ENCODE measurements at regions not wholly inside any gene's neighbourhood (a gene's known extent, or its start where the extent isn't known, plus 50 kb on each side); places are given as distances from the start of the nearest gene placed in this dataset.

DNA sequence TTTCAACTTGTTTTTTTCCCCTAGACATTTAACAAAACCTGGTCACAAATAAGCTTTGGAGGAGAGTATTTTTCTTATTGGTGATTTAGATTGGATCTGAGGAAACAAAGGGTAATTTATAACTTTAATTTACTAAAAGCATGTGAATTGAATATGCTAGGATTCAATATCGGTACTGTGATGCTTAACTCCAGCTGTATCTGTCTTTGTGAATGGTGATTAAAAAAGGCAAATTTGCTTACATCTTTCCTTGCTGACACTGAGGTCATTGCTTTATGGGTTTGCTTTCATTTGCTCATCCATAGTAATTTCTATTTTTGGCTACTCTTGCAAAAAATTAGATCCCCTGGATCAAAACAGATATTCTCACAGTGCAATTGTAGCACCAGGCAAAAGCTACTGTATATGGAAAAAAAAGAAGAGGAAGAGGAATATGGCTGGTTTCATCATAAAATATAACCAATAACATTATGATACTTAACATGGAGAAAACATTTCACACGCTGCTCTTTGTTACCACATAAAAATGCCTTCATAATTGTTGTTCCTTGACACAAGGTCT is 832.0 kb upstream of the ZEB2 start:
- H3K36me3 ChIP-seq (ENCODE audit: control insufficient read depth in 2 of 2, insufficient read depth in 1 of 2, low read length in 2 of 2): no peaks in the 10 kb centered on the region
- peaks cover 2% of the 10 kb centered on the region; the same call in 1 of the 2 replicates for H3K4me1 ChIP-seq (ENCODE audit: control insufficient read depth, insufficient read depth, low read length)
- no peaks in the 10 kb centered on the region for H3K9me3 ChIP-seq (ENCODE audit: control insufficient read depth, insufficient read depth, low read depth, low read length)
- H3K4me3 ChIP-seq (ENCODE audit: low read depth, low read length): no peak overlapping the region
- H3K27ac ChIP-seq (ENCODE audit: extremely low read depth, low read depth, low read length): no peak overlapping the region
- TF ChIP-seq YY1 (tag by site-specific recombination; IDR thresholded peaks at IDR 0.05): no peak
- TF ChIP-seq, protein P1, sequence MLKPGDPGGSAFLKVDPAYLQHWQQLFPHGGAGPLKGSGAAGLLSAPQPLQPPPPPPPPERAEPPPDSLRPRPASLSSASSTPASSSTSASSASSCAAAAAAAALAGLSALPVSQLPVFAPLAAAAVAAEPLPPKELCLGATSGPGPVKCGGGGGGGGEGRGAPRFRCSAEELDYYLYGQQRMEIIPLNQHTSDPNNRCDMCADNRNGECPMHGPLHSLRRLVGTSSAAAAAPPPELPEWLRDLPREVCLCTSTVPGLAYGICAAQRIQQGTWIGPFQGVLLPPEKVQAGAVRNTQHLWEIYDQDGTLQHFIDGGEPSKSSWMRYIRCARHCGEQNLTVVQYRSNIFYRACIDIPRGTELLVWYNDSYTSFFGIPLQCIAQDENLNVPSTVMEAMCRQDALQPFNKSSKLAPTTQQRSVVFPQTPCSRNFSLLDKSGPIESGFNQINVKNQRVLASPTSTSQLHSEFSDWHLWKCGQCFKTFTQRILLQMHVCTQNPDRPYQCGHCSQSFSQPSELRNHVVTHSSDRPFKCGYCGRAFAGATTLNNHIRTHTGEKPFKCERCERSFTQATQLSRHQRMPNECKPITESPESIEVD (tag by site-specific recombination; IDR thresholded peaks at IDR 0.05): no peak
- no peak for TF ChIP-seq ZNF175 (tag by site-specific recombination; IDR thresholded peaks at IDR 0.05)
- TF ChIP-seq, protein P2, sequence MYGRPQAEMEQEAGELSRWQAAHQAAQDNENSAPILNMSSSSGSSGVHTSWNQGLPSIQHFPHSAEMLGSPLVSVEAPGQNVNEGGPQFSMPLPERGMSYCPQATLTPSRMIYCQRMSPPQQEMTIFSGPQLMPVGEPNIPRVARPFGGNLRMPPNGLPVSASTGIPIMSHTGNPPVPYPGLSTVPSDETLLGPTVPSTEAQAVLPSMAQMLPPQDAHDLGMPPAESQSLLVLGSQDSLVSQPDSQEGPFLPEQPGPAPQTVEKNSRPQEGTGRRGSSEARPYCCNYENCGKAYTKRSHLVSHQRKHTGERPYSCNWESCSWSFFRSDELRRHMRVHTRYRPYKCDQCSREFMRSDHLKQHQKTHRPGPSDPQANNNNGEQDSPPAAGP (tag by site-specific recombination; IDR thresholded peaks at IDR 0.05): no peak
- TF ChIP-seq ZNF623 (tag by site-specific recombination; IDR thresholded peaks at IDR 0.05): no peak
- no peak for TF ChIP-seq FEZF1 (tag by site-specific recombination; IDR thresholded peaks at IDR 0.05)
- no peak for TF ChIP-seq ZNF433 (tag by site-specific recombination; IDR thresholded peaks at IDR 0.05; ENCODE audit: low read depth)
- TF ChIP-seq ZNF2 (tag by site-specific recombination; IDR thresholded peaks at IDR 0.05): no peak
- TF ChIP-seq, protein P3, sequence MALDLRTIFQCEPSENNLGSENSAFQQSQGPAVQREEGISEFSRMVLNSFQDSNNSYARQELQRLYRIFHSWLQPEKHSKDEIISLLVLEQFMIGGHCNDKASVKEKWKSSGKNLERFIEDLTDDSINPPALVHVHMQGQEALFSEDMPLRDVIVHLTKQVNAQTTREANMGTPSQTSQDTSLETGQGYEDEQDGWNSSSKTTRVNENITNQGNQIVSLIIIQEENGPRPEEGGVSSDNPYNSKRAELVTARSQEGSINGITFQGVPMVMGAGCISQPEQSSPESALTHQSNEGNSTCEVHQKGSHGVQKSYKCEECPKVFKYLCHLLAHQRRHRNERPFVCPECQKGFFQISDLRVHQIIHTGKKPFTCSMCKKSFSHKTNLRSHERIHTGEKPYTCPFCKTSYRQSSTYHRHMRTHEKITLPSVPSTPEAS (tag by site-specific recombination; IDR thresholded peaks at IDR 0.05): no peak
- no peak for TF ChIP-seq ZNF792 (tag by site-specific recombination; IDR thresholded peaks at IDR 0.05)
- TF ChIP-seq ZBTB7A (tag by site-specific recombination; IDR thresholded peaks at IDR 0.05; ENCODE audit: low read depth): no peak
- TF ChIP-seq ZNF214 (tag by site-specific recombination; IDR thresholded peaks at IDR 0.05; ENCODE audit: borderline replicate concordance): no peak
- TF ChIP-seq, protein P4, sequence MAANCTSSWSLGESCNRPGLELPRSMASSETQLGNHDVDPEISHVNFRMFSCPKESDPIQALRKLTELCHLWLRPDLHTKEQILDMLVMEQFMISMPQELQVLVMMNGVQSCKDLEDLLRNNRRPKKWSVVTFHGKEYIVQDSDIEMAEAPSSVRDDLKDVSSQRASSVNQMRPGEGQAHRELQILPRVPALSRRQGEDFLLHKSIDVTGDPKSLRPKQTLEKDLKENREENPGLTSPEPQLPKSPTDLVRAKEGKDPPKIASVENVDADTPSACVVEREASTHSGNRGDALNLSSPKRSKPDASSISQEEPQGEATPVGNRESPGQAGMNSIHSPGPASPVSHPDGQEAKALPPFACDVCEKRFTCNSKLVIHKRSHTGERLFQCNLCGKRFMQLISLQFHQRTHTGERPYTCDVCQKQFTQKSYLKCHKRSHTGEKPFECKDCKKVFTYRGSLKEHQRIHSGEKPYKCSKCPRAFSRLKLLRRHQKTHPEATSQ (tag by site-specific recombination; IDR thresholded peaks at IDR 0.05): no peak
- no peak for TF ChIP-seq ZNF510 (tag by site-specific recombination; IDR thresholded peaks at IDR 0.05; ENCODE audit: insufficient replicate concordance)
- no peak for TF ChIP-seq ZNF677 (tag by site-specific recombination; IDR thresholded peaks at IDR 0.05)
- TF ChIP-seq ZNF266 (tag by site-specific recombination; IDR thresholded peaks at IDR 0.05; ENCODE audit: low read depth): no peak
- TF ChIP-seq ZNF530 (tag by site-specific recombination; IDR thresholded peaks at IDR 0.05; ENCODE audit: low read depth): no peak
- ChIA-PET CTCF (interaction anchor here (1.1 kb wide), 1 partner anchor 22 kb away, joined by 3 read pairs; no protein-coding TSS in a partner anchor), POLR2A (no interaction called here)

DNA sequence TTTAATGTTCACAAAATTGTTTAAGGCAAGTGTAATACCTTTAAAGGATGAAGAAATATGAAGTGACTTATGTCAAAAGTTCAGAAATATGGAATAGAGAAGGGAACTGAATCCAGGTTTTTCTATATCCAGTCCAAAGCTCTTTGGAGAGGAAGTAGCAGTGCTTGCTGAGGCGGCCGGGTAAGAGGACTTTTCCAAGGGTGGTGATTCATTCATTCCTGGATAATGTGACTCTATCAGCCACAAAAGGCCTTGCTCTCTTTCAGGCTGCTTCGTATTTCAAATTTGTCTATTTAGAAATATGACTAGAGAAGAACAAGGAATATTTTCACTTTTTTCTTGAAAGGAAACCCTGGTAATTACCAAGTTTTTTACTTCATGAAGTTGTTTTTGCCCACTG is 830.1 kb upstream of the ZEB2 start:
- TF ChIP-seq ZNF707 (tag by site-specific recombination; IDR thresholded peaks at IDR 0.05) (no peak), ZBTB26 (tag by site-specific recombination; optimal IDR thresholded peaks at IDR 0.05) (no peak), ZNF747 (tag by site-specific recombination; IDR thresholded peaks at IDR 0.05) (no peak), SCRT1 (tag by site-specific recombination; IDR thresholded peaks at IDR 0.05; ENCODE audit: borderline replicate concordance) (no peak), ZNF658 (tag by site-specific recombination; IDR thresholded peaks at IDR 0.05) (no peak)
- TF ChIP-seq, protein P5, sequence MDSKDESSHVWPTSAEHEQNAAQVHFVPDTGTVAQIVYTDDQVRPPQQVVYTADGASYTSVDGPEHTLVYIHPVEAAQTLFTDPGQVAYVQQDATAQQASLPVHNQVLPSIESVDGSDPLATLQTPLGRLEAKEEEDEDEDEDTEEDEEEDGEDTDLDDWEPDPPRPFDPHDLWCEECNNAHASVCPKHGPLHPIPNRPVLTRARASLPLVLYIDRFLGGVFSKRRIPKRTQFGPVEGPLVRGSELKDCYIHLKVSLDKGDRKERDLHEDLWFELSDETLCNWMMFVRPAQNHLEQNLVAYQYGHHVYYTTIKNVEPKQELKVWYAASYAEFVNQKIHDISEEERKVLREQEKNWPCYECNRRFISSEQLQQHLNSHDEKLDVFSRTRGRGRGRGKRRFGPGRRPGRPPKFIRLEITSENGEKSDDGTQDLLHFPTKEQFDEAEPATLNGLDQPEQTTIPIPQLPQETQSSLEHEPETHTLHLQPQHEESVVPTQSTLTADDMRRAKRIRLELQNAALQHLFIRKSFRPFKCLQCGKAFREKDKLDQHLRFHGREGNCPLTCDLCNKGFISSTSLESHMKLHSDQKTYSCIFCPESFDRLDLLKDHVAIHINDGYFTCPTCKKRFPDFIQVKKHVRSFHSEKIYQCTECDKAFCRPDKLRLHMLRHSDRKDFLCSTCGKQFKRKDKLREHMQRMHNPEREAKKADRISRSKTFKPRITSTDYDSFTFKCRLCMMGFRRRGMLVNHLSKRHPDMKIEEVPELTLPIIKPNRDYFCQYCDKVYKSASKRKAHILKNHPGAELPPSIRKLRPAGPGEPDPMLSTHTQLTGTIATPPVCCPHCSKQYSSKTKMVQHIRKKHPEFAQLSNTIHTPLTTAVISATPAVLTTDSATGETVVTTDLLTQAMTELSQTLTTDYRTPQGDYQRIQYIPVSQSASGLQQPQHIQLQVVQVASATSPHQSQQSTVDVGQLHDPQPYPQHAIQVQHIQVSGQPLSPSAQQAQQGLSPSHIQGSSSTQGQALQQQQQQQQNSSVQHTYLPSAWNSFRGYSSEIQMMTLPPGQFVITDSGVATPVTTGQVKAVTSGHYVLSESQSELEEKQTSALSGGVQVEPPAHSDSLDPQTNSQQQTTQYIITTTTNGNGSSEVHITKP (tag by site-specific recombination; IDR thresholded peaks at IDR 0.05): no peak
- ChIA-PET POLR2A (no interaction called here), CTCF (interaction anchor here (0.9 kb wide), 1 partner anchor 25 kb away, joined by 3 read pairs; no protein-coding TSS in a partner anchor)
- no peak overlapping the region for H3K4me3 ChIP-seq (ENCODE audit: low read depth, low read length)
- H3K4me1 ChIP-seq (ENCODE audit: control insufficient read depth, insufficient read depth, low read length): peaks cover 2% of the 10 kb centered on the region; the same call in 1 of the 2 replicates
- H3K36me3 ChIP-seq (ENCODE audit: control insufficient read depth in 2 of 2, insufficient read depth in 1 of 2, low read length in 2 of 2): no peaks in the 10 kb centered on the region
- H3K27ac ChIP-seq (ENCODE audit: extremely low read depth, low read depth, low read length): no peak overlapping the region
- no peaks in the 10 kb centered on the region for H3K9me3 ChIP-seq (ENCODE audit: control insufficient read depth, insufficient read depth, low read depth, low read length)

All from HEK293 (cell line).